ENCODE measurements at regions not wholly inside any gene's neighbourhood (a gene's known extent, or its start where the extent isn't known, plus 50 kb on each side); places are given as distances from the start of the nearest gene placed in this dataset.

- H3K9ac ChIP-seq (replicated peaks; ENCODE audit: extremely low read depth, insufficient read depth, low read length) = no peak overlapping the region
- intact Hi-C loops (cut with micrococcal nuclease) (no loop called here), dilution Hi-C loops (cut with MboI; ENCODE audit: extremely low pct_ligation_motif_present, low sequenced_read_pairs) (no loop called here)
- no peak overlapping the region for H2AFZ ChIP-seq (ENCODE audit: low read depth, low read length)
- BruUV-seq (replicated peaks) = no TSS peak
- no peaks in the 10 kb centered on the region for H3K9me3 ChIP-seq (replicated peaks; ENCODE audit: control insufficient read depth, insufficient read depth, low read length)
- no peak overlapping the region for H3K4me2 ChIP-seq (ENCODE audit: insufficient read depth, low read length)
- ChIA-PET CTCF (no interaction called here), POLR2A (no interaction called here)
- H3K27ac ChIP-seq (ENCODE audit: insufficient read depth, low read depth, low read length) = no peak overlapping the region
- H3K79me2 ChIP-seq (ENCODE audit: control insufficient read depth, insufficient read depth, low read length) = no peaks in the 10 kb centered on the region
- H3K9me1 ChIP-seq (replicated peaks; ENCODE audit: control insufficient read depth, extremely low read depth, insufficient read depth, low read length) = no peaks in the 10 kb centered on the region
- TF ChIP-seq EZH2 (IDR thresholded peaks at IDR 0.05; ENCODE audit: borderline replicate concordance, low read depth, low read length, severe bottlenecking) (no peak), GATA2 (IDR thresholded peaks at IDR 0.05; ENCODE audit: insufficient read depth, insufficient read length, low read depth, low read length) (no peak), JUN (IDR thresholded peaks at IDR 0.05; ENCODE audit: borderline replicate concordance, insufficient read depth, insufficient read length, low read depth) (no peak), MAX (IDR thresholded peaks at IDR 0.05; ENCODE audit: insufficient read depth, insufficient read length) (no peak), CTCF (IDR thresholded peaks at IDR 0.05; ENCODE audit: extremely low read depth in 1 of 2, insufficient read depth in 1 of 2, low read depth in 1 of 2, low read length in 2 of 2) (no peak), POLR2A (IDR thresholded peaks at IDR 0.05; ENCODE audit: low read depth, low read length) (no peak), MYC (IDR thresholded peaks at IDR 0.05; ENCODE audit: low read depth, low read length) (no peak), FOS (IDR thresholded peaks at IDR 0.05; ENCODE audit: borderline replicate concordance, insufficient read depth, low read length) (no peak), POLR2AphosphoS5 (IDR thresholded peaks at IDR 0.05; ENCODE audit: insufficient read depth, low read depth, low read length) (no peak)
- no peaks in the 10 kb centered on the region for H3K36me3 ChIP-seq (ENCODE audit: control insufficient read depth in 2 of 2, extremely low read depth in 1 of 2, insufficient read depth in 2 of 2, low read length in 2 of 2)
- FAIRE-seq (no peak), DNase-seq (ENCODE audit: low read depth, low spot score) (no peak)
- no peak overlapping the region for H3K4me3 ChIP-seq (replicated peaks in 1 of 3; ENCODE audit: insufficient read depth in 1 of 3, low read depth in 1 of 3, low read length in 3 of 3)
- H4K20me1 ChIP-seq (replicated peaks; ENCODE audit: control insufficient read depth, extremely low read depth, insufficient read depth, low read length) = no peaks in the 10 kb centered on the region
- H3K4me1 ChIP-seq (ENCODE audit: control insufficient read depth, extremely low read depth, insufficient read depth, low read length) = no peaks in the 10 kb centered on the region
- peaks cover 0 to 8% of the 10 kb centered on the region in 2 experiments for H3K27me3 ChIP-seq (ENCODE audit: control insufficient read depth in 2 of 2, insufficient read depth in 2 of 2, low read length in 2 of 2)
Measured at GRCh38 chr2:101583861-101584260, 108.9 kb upstream of the RFX8 start.
